NT2/D1 (cell line): ENCODE measurements at regions not wholly inside any gene's neighbourhood (a gene's known extent, or its start where the extent isn't known, plus 50 kb on each side); places are given as distances from the start of the nearest gene placed in this dataset.

Experiments used
- YY1 ChIP-seq: IDR thresholded peaks from 2 replicates; pipeline ENCODE4 v1.6.1; 2011; ENCODE audit not compliant: insufficient read length, insufficient read depth
- ZNF274 ChIP-seq: IDR thresholded peaks from 2 replicates; pipeline ENCODE4 v1.6.1; 2011; ENCODE audit warnings: mild to moderate bottlenecking, low read depth, low read length

DNA sequence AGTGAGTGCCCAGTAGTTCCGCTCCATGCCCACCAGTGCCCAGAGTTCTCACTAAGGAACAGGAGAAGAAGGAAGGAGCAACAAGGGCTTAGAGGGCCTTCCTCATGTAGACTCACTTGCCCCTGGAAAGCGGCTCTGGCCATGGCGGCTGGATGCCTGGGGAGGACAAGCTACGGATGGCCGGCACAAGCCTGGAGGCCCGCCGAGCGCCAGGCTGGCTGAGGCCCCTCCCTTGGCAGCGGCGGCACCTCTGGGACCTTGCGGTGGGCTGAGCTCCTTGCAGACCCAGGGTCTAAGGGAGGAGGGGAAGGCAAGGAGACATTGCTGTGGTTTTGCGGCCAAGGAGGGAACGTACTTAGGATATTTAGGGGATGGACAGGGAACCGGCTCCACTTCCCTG lies 160.1 kb downstream of the SALL1 start:
- TF ChIP-seq YY1, result no peak
- TF ChIP-seq ZNF274, result no peak
